ENCODE measurements at regions not wholly inside any gene's neighbourhood (a gene's known extent, or its start where the extent isn't known, plus 50 kb on each side); places are given as distances from the start of the nearest gene placed in this dataset.

GRCh38 chr2:75415731-75416130 lies 145.0 kb downstream of the EVA1A start:
- ChIA-PET CTCF (interaction anchor here (1.4 to 18.4 kb wide), 9 partner anchors 11 to 497 kb away, joined by 3 to 235 read pairs (median 5); no protein-coding TSS in a partner anchor), SMC1A (ENCODE audit: uncharacterized antibody, unreplicated experiment) (interaction anchor here (0.7 to 10.5 kb wide), 13 partner anchors 8 to 361 kb away, joined by 3 to 244 read pairs (median 4); no protein-coding TSS in a partner anchor), RAD21 (ENCODE audit: unreplicated experiment) (interaction anchor here (0.9 to 7.6 kb wide), 6 partner anchors 9 to 340 kb away, joined by 3 to 74 read pairs (median 33); no protein-coding TSS in a partner anchor), POLR2A (interaction anchor here (0.8 to 10.3 kb wide), 2 partner anchors 15 to 24 kb away, joined by 3 to 157 read pairs; no protein-coding TSS in a partner anchor)
- BruUV-seq (replicated peaks): no TSS peak
- 100% methylated on average over 1 of the region's 1 CpG for WGBS (ENCODE audit: insufficient coverage, insufficient replicate concordance, low lambda C conversion rate, missing lambda C conversion rate)
- ATAC-seq (peak; percentile 12; the same call in 1 of the 3 replicates), FAIRE-seq (no peak), DNase-seq (ENCODE audit: low read depth, low spot score) (no peak)
- Histone ChIP-seq H3K9ac (ENCODE audit: control insufficient read depth, insufficient read depth, low read length) (peak overlapping the region; percentile 72; the same call in 1 of the 2 replicates), H3K4me3 (peak overlapping the region; percentile 69), H3K4me2 (ENCODE audit: control insufficient read depth, insufficient read depth) (peak overlapping the region; percentile 78), H3K9me3 (replicated peaks; ENCODE audit: control insufficient read depth, insufficient read depth, low read length) (peaks cover 6% of the 10 kb centered on the region; the same call in 2 of the 3 replicates), H3K4me1 (ENCODE audit: control insufficient read depth, insufficient read depth, low read length) (no peaks in the 10 kb centered on the region), H3K36me3 (ENCODE audit: control insufficient read depth in 2 of 2, insufficient read depth in 2 of 2, low read length in 1 of 2) (no peaks in the 10 kb centered on the region), H2AFZ (ENCODE audit: control insufficient read depth, low read depth, low read length) (peak overlapping the region; percentile 28; the same call in 1 of the 2 replicates), H3K27me3 (replicated peaks in 1 of 2; ENCODE audit: control insufficient read depth in 2 of 2, insufficient read depth in 2 of 2, low read length in 1 of 2) (no peaks in the 10 kb centered on the region), H3K27ac (ENCODE audit: control insufficient read depth, insufficient read depth) (peak overlapping the region; percentile 77), H3K79me2 (ENCODE audit: control insufficient read depth, insufficient read depth, low read length) (peaks cover 8% of the 10 kb centered on the region), H4K20me1 (ENCODE audit: control insufficient read depth, insufficient read depth) (no peaks in the 10 kb centered on the region)
- in situ Hi-C loops (cut with MboI) (loop anchor here (25.0 kb wide), 1 partner anchor 353 kb away; no protein-coding TSS in a partner anchor), intact Hi-C loops (cut with micrococcal nuclease; ENCODE audit: unreplicated experiment) (no loop called here)
- TF ChIP-seq MYB (IDR thresholded peaks at IDR 0.05; ENCODE audit: borderline replicate concordance, low read depth, low read length) (no peak), RELB (IDR thresholded peaks at IDR 0.05; ENCODE audit: low read depth) (no peak), BCL11A (IDR thresholded peaks at IDR 0.05; ENCODE audit: low read depth, low read length) (no peak), ZBED1 (IDR thresholded peaks at IDR 0.05; ENCODE audit: borderline replicate concordance) (no peak), RBBP5 (conservative IDR thresholded peaks at IDR 0.05) (no peak), RELA (IDR thresholded peaks at IDR 0.05; ENCODE audit: borderline replicate concordance, partially characterized antibody) (no peak), ESRRA (IDR thresholded peaks at IDR 0.05; ENCODE audit: low read length) (no peak), MYC (IDR thresholded peaks at IDR 0.05; ENCODE audit: insufficient read depth, insufficient read length, insufficient replicate concordance, low read length, severe bottlenecking) (no peak), HSF1 (IDR thresholded peaks at IDR 0.05; ENCODE audit: low read depth, low read length) (no peak), ZNF592 (IDR thresholded peaks at IDR 0.05) (no peak), SIN3A (IDR thresholded peaks at IDR 0.05; ENCODE audit: low read depth, low read length) (no peak), CHD2 (IDR thresholded peaks at IDR 0.05; ENCODE audit: borderline replicate concordance, low read depth, low read length) (no peak)

All from GM12878 (cell line).